IPS-NIHi7 (cell line): ENCODE measurements at regions not wholly inside any gene's neighbourhood (a gene's known extent, or its start where the extent isn't known, plus 50 kb on each side); places are given as distances from the start of the nearest gene placed in this dataset.
"Not testable (repeated sequence)": the region's sequence is repeated elsewhere in the genome, so short reads cannot be mapped to it uniquely, and the experiment has no call there.

Source experiments
- DNase-seq: peaks from one replicate; pipeline ENCODE4 v3.0.0; 2012; ENCODE audit warnings: mixed read lengths; ENCODE audit errors: extremely low spot score

- DNase-seq: no peak
Measured at GRCh38 chr12:114504311-114504710, 98.4 kb upstream of the TBX5 start.

GRCh38 chr12:114501474-114501807 is 95.5 kb upstream of the TBX5 start:
- DNase-seq: no peak

GRCh38 chr12:114500775-114501473 is 95.0 kb upstream of the TBX5 start:
- peak; percentile 46 for DNase-seq

- DNase-seq: no peak
Measured at GRCh38 chr12:114500131-114500530, 94.2 kb upstream of the TBX5 start.

GRCh38 chr12:114499338-114499737 is 93.4 kb upstream of the TBX5 start:
- no peak for DNase-seq

- no peak for DNase-seq
Measured at GRCh38 chr12:114491916-114492315, 86.0 kb upstream of the TBX5 start.

- DNase-seq: not testable (repeated sequence)
Measured at GRCh38 chr12:114484822-114485459, 79.0 kb upstream of the TBX5 start.

GRCh38 chr12:114483996-114484395 is 78.1 kb upstream of the TBX5 start:
- DNase-seq: no peak

- DNase-seq: no peak
Measured at GRCh38 chr12:114481200-114481535, 75.2 kb upstream of the TBX5 start.

- peak; percentile 38 for DNase-seq
Measured at GRCh38 chr12:114480337-114481199, 74.6 kb upstream of the TBX5 start.

GRCh38 chr12:114479831-114480230 is 73.9 kb upstream of the TBX5 start:
- peak; percentile 54 for DNase-seq

GRCh38 chr12:114478865-114479264 is 72.9 kb upstream of the TBX5 start:
- DNase-seq: no peak

- DNase-seq: no peak
Measured at GRCh38 chr12:114477989-114478395, 72.0 kb upstream of the TBX5 start.

- no peak for DNase-seq
Measured at GRCh38 chr12:114476159-114476558, 70.2 kb upstream of the TBX5 start.

GRCh38 chr12:114473717-114474116 is 67.8 kb upstream of the TBX5 start:
- DNase-seq: no peak

GRCh38 chr12:114473018-114473417 is 67.1 kb upstream of the TBX5 start:
- no peak for DNase-seq

- no peak for DNase-seq
Measured at GRCh38 chr12:114457620-114458019, 51.7 kb upstream of the TBX5 start.
